ENCODE measurements at regions not wholly inside any gene's neighbourhood (a gene's known extent, or its start where the extent isn't known, plus 50 kb on each side); places are given as distances from the start of the nearest gene placed in this dataset.

GRCh38 chr1:102472520-102472919, 475.8 kb upstream of the OLFM3 start:
- TF ChIP-seq, protein P1, sequence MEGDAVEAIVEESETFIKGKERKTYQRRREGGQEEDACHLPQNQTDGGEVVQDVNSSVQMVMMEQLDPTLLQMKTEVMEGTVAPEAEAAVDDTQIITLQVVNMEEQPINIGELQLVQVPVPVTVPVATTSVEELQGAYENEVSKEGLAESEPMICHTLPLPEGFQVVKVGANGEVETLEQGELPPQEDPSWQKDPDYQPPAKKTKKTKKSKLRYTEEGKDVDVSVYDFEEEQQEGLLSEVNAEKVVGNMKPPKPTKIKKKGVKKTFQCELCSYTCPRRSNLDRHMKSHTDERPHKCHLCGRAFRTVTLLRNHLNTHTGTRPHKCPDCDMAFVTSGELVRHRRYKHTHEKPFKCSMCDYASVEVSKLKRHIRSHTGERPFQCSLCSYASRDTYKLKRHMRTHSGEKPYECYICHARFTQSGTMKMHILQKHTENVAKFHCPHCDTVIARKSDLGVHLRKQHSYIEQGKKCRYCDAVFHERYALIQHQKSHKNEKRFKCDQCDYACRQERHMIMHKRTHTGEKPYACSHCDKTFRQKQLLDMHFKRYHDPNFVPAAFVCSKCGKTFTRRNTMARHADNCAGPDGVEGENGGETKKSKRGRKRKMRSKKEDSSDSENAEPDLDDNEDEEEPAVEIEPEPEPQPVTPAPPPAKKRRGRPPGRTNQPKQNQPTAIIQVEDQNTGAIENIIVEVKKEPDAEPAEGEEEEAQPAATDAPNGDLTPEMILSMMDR (IDR thresholded peaks at IDR 0.05), result no peak
- TF ChIP-seq ZFX (IDR thresholded peaks at IDR 0.05; ENCODE audit: borderline replicate concordance), result no peak
